ENCODE measurements at regions not wholly inside any gene's neighbourhood (a gene's known extent, or its start where the extent isn't known, plus 50 kb on each side); places are given as distances from the start of the nearest gene placed in this dataset.

DNA sequence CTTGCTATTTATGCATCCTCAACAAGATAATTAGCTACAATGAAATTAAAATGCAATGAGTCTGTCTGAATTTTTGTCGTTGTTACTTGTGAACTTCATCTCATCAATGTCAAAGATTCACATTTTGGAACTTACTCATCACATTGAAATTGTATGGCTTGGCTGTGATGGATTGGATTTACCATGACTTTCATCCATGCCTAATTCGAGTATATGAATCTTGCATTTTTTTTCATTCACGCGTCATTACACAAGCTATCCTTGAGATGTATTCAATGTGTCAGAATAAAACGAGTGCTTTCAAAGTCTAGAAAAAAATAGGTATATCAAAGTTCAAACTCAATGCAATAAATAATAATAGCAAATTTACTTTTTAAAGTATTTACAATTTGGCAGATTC is 265.3 kb downstream of the MAP2K6 start:
- no peak for TF ChIP-seq CTCF (IDR thresholded peaks at IDR 0.05)
- TF ChIP-seq POLR2A (IDR thresholded peaks at IDR 0.05) = no peak
- TF ChIP-seq EP300 (IDR thresholded peaks at IDR 0.05) = no peak

Data from ovary (tissue), 3 donors.